ENCODE measurements at regions not wholly inside any gene's neighbourhood (a gene's known extent, or its start where the extent isn't known, plus 50 kb on each side); places are given as distances from the start of the nearest gene placed in this dataset.

DNA sequence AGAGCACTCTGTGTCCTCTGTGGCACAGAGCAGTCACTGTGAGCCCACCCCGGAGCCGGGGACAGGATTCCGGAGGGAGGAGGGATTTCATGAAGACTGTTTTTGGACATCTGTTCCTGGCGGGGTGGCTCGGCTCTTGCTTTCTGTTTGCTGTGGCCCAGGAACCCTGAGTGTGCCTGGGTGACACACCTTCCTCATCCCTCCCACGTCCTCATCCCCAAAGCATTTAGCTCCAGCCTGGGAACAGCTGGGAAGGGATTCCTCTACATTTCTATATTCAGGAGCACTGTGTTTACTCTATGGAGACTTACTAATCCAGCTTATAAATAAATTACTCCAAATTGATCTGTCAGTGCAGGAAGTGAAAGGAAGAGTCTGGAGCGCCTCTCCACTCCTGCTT lies 97.8 kb upstream of the UBL3 start:
- TF ChIP-seq, protein P1, sequence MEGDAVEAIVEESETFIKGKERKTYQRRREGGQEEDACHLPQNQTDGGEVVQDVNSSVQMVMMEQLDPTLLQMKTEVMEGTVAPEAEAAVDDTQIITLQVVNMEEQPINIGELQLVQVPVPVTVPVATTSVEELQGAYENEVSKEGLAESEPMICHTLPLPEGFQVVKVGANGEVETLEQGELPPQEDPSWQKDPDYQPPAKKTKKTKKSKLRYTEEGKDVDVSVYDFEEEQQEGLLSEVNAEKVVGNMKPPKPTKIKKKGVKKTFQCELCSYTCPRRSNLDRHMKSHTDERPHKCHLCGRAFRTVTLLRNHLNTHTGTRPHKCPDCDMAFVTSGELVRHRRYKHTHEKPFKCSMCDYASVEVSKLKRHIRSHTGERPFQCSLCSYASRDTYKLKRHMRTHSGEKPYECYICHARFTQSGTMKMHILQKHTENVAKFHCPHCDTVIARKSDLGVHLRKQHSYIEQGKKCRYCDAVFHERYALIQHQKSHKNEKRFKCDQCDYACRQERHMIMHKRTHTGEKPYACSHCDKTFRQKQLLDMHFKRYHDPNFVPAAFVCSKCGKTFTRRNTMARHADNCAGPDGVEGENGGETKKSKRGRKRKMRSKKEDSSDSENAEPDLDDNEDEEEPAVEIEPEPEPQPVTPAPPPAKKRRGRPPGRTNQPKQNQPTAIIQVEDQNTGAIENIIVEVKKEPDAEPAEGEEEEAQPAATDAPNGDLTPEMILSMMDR (IDR thresholded peaks at IDR 0.05), result no peak
- no peak for TF ChIP-seq POLR2AphosphoS5 (IDR thresholded peaks at IDR 0.05)

Data from transverse colon (tissue), 4 donors.